GM19467 (cell line): ENCODE measurements at regions not wholly inside any gene's neighbourhood (a gene's known extent, or its start where the extent isn't known, plus 50 kb on each side); places are given as distances from the start of the nearest gene placed in this dataset.
"Not testable (repeated sequence)": the region's sequence is repeated elsewhere in the genome, so short reads cannot be mapped to it uniquely, and the experiment has no call there.

ENCODE experiments used
- ATAC-seq: cut with Tn5 transposase; IDR thresholded peaks from one replicate; pipeline ENCODE4 v1.9.1; 2021; ENCODE audit warnings: mild to moderate bottlenecking, moderate library complexity; ENCODE audit not compliant: unreplicated experiment

DNA sequence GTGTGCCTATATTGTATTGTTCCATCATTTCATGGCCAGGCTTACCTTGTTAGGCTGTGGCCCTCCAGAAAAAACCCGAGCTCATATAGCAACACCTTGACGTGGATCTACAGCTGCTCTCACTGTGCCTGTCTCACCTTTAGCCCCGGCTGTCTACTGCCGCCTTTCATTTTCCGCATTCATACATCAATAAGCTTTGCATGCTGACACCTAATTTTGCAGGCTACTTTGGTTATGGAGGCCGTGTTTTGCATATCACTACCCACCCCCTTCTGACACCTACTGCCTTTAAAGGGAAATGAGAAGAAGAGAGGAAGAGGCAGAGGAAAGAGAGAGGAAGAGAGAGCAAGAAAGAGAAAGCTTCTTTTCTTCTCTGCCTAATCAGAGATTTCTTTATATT lies 702.9 kb downstream of the BCL11A start:
- no peak for ATAC-seq

- no peak for ATAC-seq
These were observed 719.5 kb downstream of the BCL11A start for GRCh38 chr2:59833941-59834340.

- no peak for ATAC-seq
These were observed 722.9 kb downstream of the BCL11A start for GRCh38 chr2:59830601-59831000.

GRCh38 chr2:59827677-59828076 lies 725.8 kb downstream of the BCL11A start:
- no peak for ATAC-seq

- no peak for ATAC-seq
These were observed 727.3 kb downstream of the BCL11A start for GRCh38 chr2:59826177-59826576.

DNA sequence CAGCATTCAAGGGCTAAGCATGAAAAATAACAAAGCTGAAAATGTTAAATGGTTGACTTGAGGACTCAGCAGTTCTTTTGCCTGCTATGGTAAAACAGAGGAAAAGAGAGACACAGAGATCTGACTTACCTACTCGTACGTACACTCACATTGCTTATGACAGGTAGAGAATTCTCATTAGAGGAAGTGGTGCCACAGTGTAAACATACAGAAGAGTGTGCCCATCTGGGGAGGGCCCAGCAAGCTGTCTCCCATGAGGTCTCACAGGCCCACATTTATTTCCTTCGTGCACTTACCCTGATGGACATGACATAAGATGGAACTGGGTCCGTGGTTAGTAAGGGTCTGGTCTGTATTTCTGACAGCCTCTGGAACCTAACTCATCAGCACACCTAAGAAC lies 729.1 kb downstream of the BCL11A start:
- ATAC-seq, result no peak

GRCh38 chr2:59816075-59816474 lies 737.4 kb downstream of the BCL11A start:
- ATAC-seq, result no peak

DNA sequence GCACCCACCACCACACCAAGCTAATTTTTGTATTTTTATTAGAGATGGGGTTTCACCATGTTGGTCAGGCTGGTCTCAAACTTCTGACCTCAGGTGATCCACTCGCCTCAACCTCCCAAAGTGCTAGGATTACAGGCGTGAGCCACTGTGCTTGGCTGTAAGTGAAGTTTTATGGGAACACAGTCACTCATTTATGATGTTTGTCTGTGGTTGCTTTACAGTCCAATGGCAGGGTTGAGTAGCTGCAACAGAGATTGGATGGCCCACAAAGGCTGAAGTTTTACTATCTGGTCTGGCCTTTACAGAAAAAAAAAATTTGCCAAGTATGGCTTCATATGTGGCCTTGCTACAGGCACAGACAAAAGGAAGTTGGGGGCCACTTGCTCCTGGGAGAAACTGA lies 743.2 kb downstream of the BCL11A start:
- ATAC-seq, result not testable (repeated sequence)

GRCh38 chr2:59806486-59806885 lies 747.0 kb downstream of the BCL11A start:
- ATAC-seq, result no peak

GRCh38 chr2:59804732-59805131 lies 748.7 kb downstream of the BCL11A start:
- no peak for ATAC-seq

DNA sequence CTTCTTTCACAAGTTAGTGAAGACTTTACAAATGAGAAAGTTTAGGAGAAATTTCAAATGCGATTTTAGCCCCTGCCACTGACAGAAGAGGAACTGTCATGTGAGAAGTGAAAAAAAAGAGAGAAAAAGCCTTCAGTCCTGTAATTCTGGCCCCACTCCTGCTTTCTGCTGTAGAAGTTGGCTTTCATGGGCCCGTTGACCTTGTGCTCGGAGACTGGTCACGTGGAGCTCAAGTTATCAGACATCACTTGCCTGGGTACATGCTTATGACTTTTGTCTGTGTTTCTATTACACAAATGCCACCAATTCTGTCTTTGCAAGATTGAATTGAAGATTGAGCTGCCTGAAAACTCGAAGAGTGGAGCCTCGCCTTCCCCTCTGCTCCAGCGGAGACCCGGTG lies 749.9 kb downstream of the BCL11A start:
- ATAC-seq, result no peak

- ATAC-seq, result no peak
These were observed 754.7 kb downstream of the BCL11A start for GRCh38 chr2:59798687-59799232.

DNA sequence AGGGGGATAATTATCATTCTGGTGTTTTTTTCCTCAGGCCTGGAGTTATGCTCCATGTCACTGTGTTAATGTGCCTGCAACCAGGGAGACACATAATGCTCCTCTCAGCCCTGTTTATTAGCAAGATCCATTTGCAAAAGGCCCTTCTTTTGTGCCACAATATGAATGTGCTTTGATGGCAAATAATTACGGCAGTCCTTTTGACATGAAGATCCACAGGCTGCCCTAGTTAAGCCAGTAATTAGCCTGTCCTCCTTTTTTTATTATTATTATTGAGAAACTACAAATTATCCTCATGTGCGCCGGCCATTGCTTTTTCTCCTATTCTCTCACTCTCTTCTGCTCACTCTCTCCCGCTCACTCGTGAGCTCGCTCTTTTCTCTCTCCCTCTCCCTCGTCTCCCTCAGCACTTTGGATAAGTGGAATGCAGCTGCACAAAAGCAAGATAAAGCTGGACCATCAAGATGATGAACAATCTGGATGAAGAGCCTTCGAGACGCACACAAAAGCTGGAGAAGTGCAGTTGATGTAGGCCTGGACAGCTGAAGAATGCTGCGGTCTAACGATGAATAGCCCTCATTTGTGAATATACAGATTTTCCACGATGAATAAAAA lies 762.3 kb downstream of the BCL11A start:
- ATAC-seq, result no peak

DNA sequence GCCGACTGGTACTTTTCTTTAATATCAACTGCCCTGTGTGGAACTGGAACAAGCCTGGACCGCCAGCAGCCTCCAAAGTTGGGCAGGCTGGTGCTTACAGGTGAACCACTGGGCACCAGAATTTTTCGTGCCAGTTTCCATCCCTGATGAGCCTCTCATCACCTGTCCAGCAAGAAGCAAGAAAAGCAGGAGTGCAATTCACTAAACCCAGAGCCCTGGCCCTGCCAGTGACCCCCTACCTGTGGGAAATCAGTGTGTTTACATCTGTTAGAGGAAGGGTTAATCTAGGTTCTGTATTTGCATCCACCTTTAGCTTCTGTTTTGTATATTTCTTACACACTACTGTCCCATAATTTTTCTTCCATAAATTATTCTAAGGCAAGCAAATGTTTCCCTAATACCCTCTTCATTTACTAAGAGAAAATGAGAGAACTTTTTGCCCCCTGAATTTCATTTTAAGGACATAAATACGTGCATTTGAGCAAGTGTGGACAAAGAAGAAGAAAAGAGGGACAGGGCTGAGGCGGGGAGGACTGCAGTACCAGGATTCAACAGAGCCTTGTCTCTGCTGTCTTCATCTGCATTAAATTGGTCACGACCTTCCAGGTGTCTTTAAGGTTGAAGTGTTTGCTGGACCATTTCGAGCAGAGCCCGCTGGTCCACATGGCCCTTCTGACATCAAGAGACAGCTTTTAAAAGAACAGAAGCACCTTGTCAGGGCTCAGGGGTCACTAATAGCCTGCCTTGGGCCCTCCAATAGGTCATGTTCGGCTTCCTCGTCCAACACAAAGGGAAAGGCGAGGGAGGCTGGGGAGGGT lies 763.1 kb downstream of the BCL11A start:
- ATAC-seq, result no peak

- no peak for ATAC-seq
These were observed 763.9 kb downstream of the BCL11A start for GRCh38 chr2:59789523-59789922.

DNA sequence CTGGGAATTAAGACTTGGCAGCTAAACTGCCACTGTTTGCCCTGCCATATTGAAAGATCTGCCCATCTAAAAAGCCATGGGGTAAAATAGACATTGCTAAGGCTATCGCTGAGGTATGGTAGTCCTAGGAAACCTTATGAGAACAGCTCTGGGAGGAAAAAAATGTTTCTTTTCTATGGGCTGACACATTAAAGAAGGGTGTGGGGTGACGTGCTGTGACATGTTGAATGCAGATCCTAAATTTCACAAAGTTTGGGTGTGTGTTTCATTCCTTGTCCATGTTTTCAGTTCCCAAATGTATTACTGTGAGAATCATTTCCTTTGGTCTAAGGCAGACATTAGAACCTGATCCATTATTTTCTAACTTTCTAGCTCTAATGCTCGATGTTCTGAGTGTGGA lies 766.4 kb downstream of the BCL11A start:
- ATAC-seq, result no peak

DNA sequence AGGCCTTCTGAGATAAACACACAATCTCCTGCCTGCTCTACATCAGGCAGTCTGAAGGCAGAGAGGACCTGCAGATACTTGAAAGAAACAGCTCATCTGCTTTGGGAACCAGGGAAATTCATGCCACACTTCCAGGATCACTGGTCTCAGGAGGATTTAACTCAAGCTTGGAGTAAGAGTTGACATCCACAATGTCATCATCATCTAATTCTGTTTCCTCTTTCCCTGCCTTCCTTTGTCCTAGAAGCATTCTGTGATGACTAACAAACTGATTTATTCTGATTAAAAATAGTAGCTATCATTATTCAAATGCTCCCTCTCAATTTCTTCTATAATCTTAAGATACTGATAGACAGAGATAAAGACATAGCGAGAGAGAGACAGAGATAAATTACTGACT lies 766.8 kb downstream of the BCL11A start:
- ATAC-seq, result no peak

GRCh38 chr2:59779571-59779970 lies 773.9 kb downstream of the BCL11A start:
- no peak for ATAC-seq

DNA sequence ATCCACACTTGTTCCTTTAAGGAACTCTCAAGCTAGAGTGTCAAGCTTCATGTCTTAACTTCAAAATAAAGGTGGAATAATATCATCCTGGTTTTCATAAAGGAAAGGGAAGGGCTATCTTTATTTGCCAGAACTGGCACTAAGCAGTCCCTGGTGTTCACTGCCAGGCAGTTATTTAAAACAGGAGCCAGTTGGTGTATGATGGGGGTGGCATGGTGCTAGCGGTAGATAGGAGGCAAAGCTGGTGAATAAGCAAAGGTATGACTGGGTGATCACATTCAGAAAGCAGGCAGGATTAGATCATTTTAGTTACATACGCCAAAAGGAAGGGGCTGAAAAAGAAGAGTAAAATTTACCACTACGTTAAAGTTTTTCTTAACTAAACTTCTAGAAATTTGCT lies 776.3 kb downstream of the BCL11A start:
- no peak for ATAC-seq

DNA sequence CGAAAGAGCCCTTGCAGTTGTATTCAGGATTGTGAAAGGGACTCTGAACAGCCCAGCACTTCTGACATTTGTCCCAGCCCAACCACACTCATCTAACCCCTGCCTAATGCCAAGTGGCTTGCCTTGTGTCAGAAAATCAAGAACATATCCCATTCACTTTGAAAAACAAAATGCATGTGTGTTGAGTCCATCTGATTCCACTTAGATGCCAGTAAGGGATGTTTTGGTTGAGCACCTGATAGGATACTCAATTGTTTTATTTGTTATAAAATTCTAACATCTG lies 776.8 kb downstream of the BCL11A start:
- ATAC-seq, result no peak

GRCh38 chr2:59774821-59775433 lies 778.5 kb downstream of the BCL11A start:
- ATAC-seq, result no peak

GRCh38 chr2:59770651-59771050 lies 782.8 kb downstream of the BCL11A start:
- ATAC-seq, result no peak
